ENCODE measurements at regions not wholly inside any gene's neighbourhood (a gene's known extent, or its start where the extent isn't known, plus 50 kb on each side); places are given as distances from the start of the nearest gene placed in this dataset.

DNA sequence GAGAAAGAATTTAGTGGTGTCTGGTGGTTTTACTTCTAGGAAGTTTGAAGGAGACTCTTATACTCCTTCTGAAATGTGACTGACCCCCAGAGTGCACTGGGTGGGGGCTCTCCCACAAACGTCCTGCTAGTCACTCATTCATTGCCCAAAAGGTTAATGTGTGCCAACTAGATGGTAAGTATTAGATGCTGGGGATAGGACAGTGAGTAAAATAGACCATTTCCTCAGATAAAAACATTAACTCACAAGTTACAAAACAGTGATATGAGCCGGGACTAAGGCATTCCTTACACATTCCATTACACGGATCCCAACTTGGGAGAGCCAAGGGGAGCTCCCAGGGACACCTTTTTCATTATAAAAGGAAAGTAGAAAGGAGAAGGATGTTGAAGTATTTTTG, 185.1 kb downstream of the ATXN7L3B start:
- no peaks in the 10 kb centered on the region for H3F3A ChIP-seq (ENCODE audit: low read length, unreplicated experiment)
- no peaks in the 10 kb centered on the region for H4K20me1 ChIP-seq (ENCODE audit: low read length)
- no peaks in the 10 kb centered on the region for H3K27me3 ChIP-seq (ENCODE audit: low read length)
- no peak for ATAC-seq
- no peak for TF ChIP-seq EZH2 (IDR thresholded peaks at IDR 0.05; ENCODE audit: low read length, unreplicated experiment)
- TF ChIP-seq, protein P1, sequence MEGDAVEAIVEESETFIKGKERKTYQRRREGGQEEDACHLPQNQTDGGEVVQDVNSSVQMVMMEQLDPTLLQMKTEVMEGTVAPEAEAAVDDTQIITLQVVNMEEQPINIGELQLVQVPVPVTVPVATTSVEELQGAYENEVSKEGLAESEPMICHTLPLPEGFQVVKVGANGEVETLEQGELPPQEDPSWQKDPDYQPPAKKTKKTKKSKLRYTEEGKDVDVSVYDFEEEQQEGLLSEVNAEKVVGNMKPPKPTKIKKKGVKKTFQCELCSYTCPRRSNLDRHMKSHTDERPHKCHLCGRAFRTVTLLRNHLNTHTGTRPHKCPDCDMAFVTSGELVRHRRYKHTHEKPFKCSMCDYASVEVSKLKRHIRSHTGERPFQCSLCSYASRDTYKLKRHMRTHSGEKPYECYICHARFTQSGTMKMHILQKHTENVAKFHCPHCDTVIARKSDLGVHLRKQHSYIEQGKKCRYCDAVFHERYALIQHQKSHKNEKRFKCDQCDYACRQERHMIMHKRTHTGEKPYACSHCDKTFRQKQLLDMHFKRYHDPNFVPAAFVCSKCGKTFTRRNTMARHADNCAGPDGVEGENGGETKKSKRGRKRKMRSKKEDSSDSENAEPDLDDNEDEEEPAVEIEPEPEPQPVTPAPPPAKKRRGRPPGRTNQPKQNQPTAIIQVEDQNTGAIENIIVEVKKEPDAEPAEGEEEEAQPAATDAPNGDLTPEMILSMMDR (conservative IDR thresholded peaks at IDR 0.05; ENCODE audit: low read depth, low read length) = no peak
- no peak for TF ChIP-seq EZH2phosphoT487 (IDR thresholded peaks at IDR 0.05; ENCODE audit: borderline replicate concordance, low read length)
- H3K27ac ChIP-seq (ENCODE audit: low read length) = no peak overlapping the region
- CTCF ChIA-PET = no interaction called here
- H3K4me3 ChIP-seq (ENCODE audit: low read length) = no peak overlapping the region
- no peaks in the 10 kb centered on the region for H3K9me2 ChIP-seq (replicated peaks; ENCODE audit: low read length)
- no peaks in the 10 kb centered on the region for H3K9me3 ChIP-seq (ENCODE audit: low read length)
- intact Hi-C loops (cut with micrococcal nuclease) = no loop called here
- no peaks in the 10 kb centered on the region for H3K4me1 ChIP-seq (ENCODE audit: insufficient read depth, low read length)
- no peak overlapping the region for H2AFZ ChIP-seq (ENCODE audit: low read length)
- POLR2A ChIA-PET (ENCODE audit: unreplicated experiment) = no interaction called here
- H3K36me3 ChIP-seq (ENCODE audit: low read depth, low read length) = no peaks in the 10 kb centered on the region
- BruUV-seq (replicated peaks) = no TSS peak
- DNase-seq = no peak
- no peak overlapping the region for H3K4me2 ChIP-seq (ENCODE audit: low read length)
- no peaks in the 10 kb centered on the region for H3K79me2 ChIP-seq (ENCODE audit: low read length)
- no peak overlapping the region for H3K9ac ChIP-seq (ENCODE audit: low read length)

DNA sequence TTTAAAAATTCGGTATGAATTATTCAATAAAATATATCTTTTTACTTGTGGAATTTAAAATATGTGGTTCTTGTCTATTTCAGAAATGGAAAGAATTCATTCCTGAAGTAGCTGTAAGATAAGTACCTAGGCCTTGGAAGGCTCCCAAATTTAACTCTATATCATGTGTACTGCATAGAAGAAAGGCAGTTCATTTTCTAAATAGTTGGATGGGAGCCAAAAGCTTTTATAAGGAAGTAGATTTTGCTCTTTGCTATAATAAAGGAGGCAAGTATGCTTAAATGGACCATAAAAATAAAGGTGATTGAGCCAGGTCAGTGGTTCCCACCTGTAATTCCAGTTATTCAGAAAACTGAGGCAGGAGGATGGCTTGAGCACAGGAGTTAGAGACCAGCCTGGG, 187.5 kb downstream of the ATXN7L3B start:
- no peaks in the 10 kb centered on the region for H3K79me2 ChIP-seq (ENCODE audit: low read length)
- no peaks in the 10 kb centered on the region for H3K36me3 ChIP-seq (ENCODE audit: low read depth, low read length)
- ChIA-PET POLR2A (ENCODE audit: unreplicated experiment) (no interaction called here), CTCF (no interaction called here)
- H4K20me1 ChIP-seq (ENCODE audit: low read length) = no peaks in the 10 kb centered on the region
- TF ChIP-seq EZH2phosphoT487 (IDR thresholded peaks at IDR 0.05; ENCODE audit: borderline replicate concordance, low read length) (no peak), EZH2 (IDR thresholded peaks at IDR 0.05; ENCODE audit: low read length, unreplicated experiment) (no peak)
- TF ChIP-seq, protein P1 (conservative IDR thresholded peaks at IDR 0.05; ENCODE audit: low read depth, low read length) = no peak
- intact Hi-C loops (cut with micrococcal nuclease) = no loop called here
- no peaks in the 10 kb centered on the region for H3K9me2 ChIP-seq (replicated peaks; ENCODE audit: low read length)
- H3K27me3 ChIP-seq (ENCODE audit: low read length) = no peaks in the 10 kb centered on the region
- H3K9me3 ChIP-seq (ENCODE audit: low read length) = no peaks in the 10 kb centered on the region
- H2AFZ ChIP-seq (ENCODE audit: low read length) = no peak overlapping the region
- no peaks in the 10 kb centered on the region for H3F3A ChIP-seq (ENCODE audit: low read length, unreplicated experiment)
- H3K4me2 ChIP-seq (ENCODE audit: low read length) = no peak overlapping the region
- DNase-seq (peak; percentile 28), ATAC-seq (no peak)
- no TSS peak for BruUV-seq (replicated peaks)
- H3K9ac ChIP-seq (ENCODE audit: low read length) = no peak overlapping the region
- no peak overlapping the region for H3K27ac ChIP-seq (ENCODE audit: low read length)
- H3K4me3 ChIP-seq (ENCODE audit: low read length) = no peak overlapping the region
- no peaks in the 10 kb centered on the region for H3K4me1 ChIP-seq (ENCODE audit: insufficient read depth, low read length)

DNA sequence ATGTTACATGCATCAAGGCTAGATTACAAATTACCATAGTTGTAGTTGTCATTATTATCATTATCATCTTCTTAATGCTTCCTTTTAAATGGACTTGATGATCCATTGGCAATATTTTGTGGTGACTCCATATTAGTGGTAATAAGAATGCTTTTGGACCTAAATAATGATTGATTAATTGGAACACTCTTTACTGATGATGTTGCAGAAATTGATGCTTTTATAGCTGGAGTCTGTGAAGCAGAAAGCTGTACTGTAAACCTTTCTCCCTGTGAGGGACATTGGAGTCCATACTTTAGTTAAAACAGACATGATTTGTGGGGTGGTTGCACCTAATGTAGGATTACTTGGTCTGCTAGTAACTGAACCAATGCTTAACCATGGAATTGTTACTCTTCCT, 190.4 kb downstream of the ATXN7L3B start:
- Histone ChIP-seq H3F3A (ENCODE audit: low read length, unreplicated experiment) (no peaks in the 10 kb centered on the region), H3K9ac (ENCODE audit: low read length) (no peak overlapping the region), H2AFZ (ENCODE audit: low read length) (no peak overlapping the region), H3K9me2 (replicated peaks; ENCODE audit: low read length) (no peaks in the 10 kb centered on the region), H3K4me3 (ENCODE audit: low read length) (no peak overlapping the region), H3K27ac (ENCODE audit: low read length) (no peak overlapping the region), H3K9me3 (ENCODE audit: low read length) (no peaks in the 10 kb centered on the region), H3K27me3 (ENCODE audit: low read length) (no peaks in the 10 kb centered on the region), H3K4me2 (ENCODE audit: low read length) (no peak overlapping the region), H3K79me2 (ENCODE audit: low read length) (no peaks in the 10 kb centered on the region), H3K4me1 (ENCODE audit: insufficient read depth, low read length) (no peaks in the 10 kb centered on the region), H3K36me3 (ENCODE audit: low read depth, low read length) (no peaks in the 10 kb centered on the region), H4K20me1 (ENCODE audit: low read length) (no peaks in the 10 kb centered on the region)
- ATAC-seq (no peak), DNase-seq (no peak)
- TF ChIP-seq, protein P1 (conservative IDR thresholded peaks at IDR 0.05; ENCODE audit: low read depth, low read length) = no peak
- TF ChIP-seq EZH2phosphoT487 (IDR thresholded peaks at IDR 0.05; ENCODE audit: borderline replicate concordance, low read length) (no peak), EZH2 (IDR thresholded peaks at IDR 0.05; ENCODE audit: low read length, unreplicated experiment) (no peak)
- BruUV-seq (replicated peaks) = no TSS peak
- CTCF ChIA-PET = no interaction called here
- intact Hi-C loops (cut with micrococcal nuclease) = no loop called here
- POLR2A ChIA-PET (ENCODE audit: unreplicated experiment) = no interaction called here

All from PC-3 (cell line).